Loucy (cell line): ENCODE measurements at regions not wholly inside any gene's neighbourhood (a gene's known extent, or its start where the extent isn't known, plus 50 kb on each side); places are given as distances from the start of the nearest gene placed in this dataset.
A peak's percentile ranks its signal among the peaks of the same experiment; 100 is the strongest.

ENCODE experiments used
- H2AFZ ChIP-seq: fragments of 200-600 bp; sonication (generic); 2 replicates; pipeline ENCODE4 v1.6.0; 2016; ENCODE audit warnings: antibody characterized with exemption, mild to moderate bottlenecking, low read length, moderate library complexity
- H3F3A ChIP-seq: fragments of 200-600 bp; 2 replicates; pipeline ENCODE4 v1.6.0; 2016; ENCODE audit warnings: antibody characterized with exemption, low read depth, mild to moderate bottlenecking
- H3K27me3 ChIP-seq: fragments of 200-600 bp; sonication (generic); 2 replicates; pipeline ENCODE4 v1.6.1; 2014; ENCODE audit warnings: low read length, mild to moderate bottlenecking; ENCODE audit not compliant: insufficient read depth, poor library complexity, severe bottlenecking
- H3K36me3 ChIP-seq: fragments of 200-600 bp; sonication (generic); 2 replicates; pipeline ENCODE4 v1.6.1; 2016; ENCODE audit warnings: low read length; ENCODE audit not compliant: insufficient read depth
- H3K4me1 ChIP-seq: fragments of 200-600 bp; sonication (generic); 2 replicates; pipeline ENCODE4 v1.5.1; 2014; ENCODE audit warnings: low read length, mild to moderate bottlenecking; ENCODE audit not compliant: insufficient read depth, poor library complexity, severe bottlenecking
- H3K4me2 ChIP-seq: fragments of 200-600 bp; sonication (generic); 2 replicates; pipeline ENCODE4 v1.6.0; 2014; ENCODE audit warnings: antibody characterized with exemption, low read length, low read depth, mild to moderate bottlenecking; ENCODE audit not compliant: poor library complexity, severe bottlenecking
- H3K4me3 ChIP-seq: fragments of 200-600 bp; sonication (generic); 2 replicates; pipeline ENCODE4 v1.5.1; 2014; ENCODE audit warnings: low read length, mild to moderate bottlenecking, mixed read lengths; ENCODE audit not compliant: poor library complexity, severe bottlenecking
- H3K79me2 ChIP-seq: fragments of 200-600 bp; sonication (generic); 2 replicates; pipeline ENCODE4 v1.6.1; 2014; ENCODE audit warnings: low read length; ENCODE audit not compliant: insufficient read depth
- H3K9ac ChIP-seq: fragments of 200-600 bp; sonication (generic); 2 replicates; pipeline ENCODE4 v1.6.0; 2014; ENCODE audit warnings: mild to moderate bottlenecking, low read depth, low read length, moderate library complexity; ENCODE audit not compliant: poor library complexity, severe bottlenecking
- H3K9me2 ChIP-seq: fragments of 200-600 bp; sonication (generic); replicated peaks from 2 replicates; pipeline ENCODE4 v1.6.1; 2016; ENCODE audit warnings: low read depth, low read length, mixed read lengths
- H3K9me3 ChIP-seq: fragments of 200-600 bp; sonication (generic); 2 replicates; pipeline ENCODE4 v1.6.1; 2014; ENCODE audit warnings: mild to moderate bottlenecking, antibody characterized with exemption, low read length, low read depth; ENCODE audit not compliant: insufficient read depth
- H4K20me1 ChIP-seq: fragments of 200-600 bp; sonication (generic); 2 replicates; pipeline ENCODE4 v1.6.0; 2014; ENCODE audit warnings: antibody characterized with exemption, low read length, mild to moderate bottlenecking; ENCODE audit not compliant: insufficient read depth, poor library complexity, severe bottlenecking
- EZH2phosphoT487 ChIP-seq: fragments of 200-600 bp; IDR thresholded peaks from 2 replicates; pipeline ENCODE4 v1.6.1; 2018; ENCODE audit warnings: antibody characterized with exemption, mild to moderate bottlenecking, moderate library complexity, borderline replicate concordance
- TF ChIP-seq, protein P1 (sequence below): fragments of 200-600 bp; sonication (generic); conservative IDR thresholded peaks from 2 replicates; pipeline ENCODE4 v1.5.1; 2014; ENCODE audit warnings: mild to moderate bottlenecking, antibody characterized with exemption, low read length

GRCh38 chr1:243950166-243950565, 100.1 kb upstream of the AKT3 start:
- Histone ChIP-seq H3K4me2 (no peak overlapping the region), H3K36me3 (no peaks in the 10 kb centered on the region), H3F3A (no peaks in the 10 kb centered on the region), H3K9ac (no peak overlapping the region), H3K9me2 (no peaks in the 10 kb centered on the region), H3K4me3 (no peak overlapping the region), H3K27me3 (no peaks in the 10 kb centered on the region), H3K4me1 (no peaks in the 10 kb centered on the region), H3K79me2 (no peaks in the 10 kb centered on the region), H3K9me3 (no peaks in the 10 kb centered on the region), H4K20me1 (no peaks in the 10 kb centered on the region), H2AFZ (no peak overlapping the region)
- TF ChIP-seq, protein P1, sequence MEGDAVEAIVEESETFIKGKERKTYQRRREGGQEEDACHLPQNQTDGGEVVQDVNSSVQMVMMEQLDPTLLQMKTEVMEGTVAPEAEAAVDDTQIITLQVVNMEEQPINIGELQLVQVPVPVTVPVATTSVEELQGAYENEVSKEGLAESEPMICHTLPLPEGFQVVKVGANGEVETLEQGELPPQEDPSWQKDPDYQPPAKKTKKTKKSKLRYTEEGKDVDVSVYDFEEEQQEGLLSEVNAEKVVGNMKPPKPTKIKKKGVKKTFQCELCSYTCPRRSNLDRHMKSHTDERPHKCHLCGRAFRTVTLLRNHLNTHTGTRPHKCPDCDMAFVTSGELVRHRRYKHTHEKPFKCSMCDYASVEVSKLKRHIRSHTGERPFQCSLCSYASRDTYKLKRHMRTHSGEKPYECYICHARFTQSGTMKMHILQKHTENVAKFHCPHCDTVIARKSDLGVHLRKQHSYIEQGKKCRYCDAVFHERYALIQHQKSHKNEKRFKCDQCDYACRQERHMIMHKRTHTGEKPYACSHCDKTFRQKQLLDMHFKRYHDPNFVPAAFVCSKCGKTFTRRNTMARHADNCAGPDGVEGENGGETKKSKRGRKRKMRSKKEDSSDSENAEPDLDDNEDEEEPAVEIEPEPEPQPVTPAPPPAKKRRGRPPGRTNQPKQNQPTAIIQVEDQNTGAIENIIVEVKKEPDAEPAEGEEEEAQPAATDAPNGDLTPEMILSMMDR = no peak
- no peak for TF ChIP-seq EZH2phosphoT487

DNA sequence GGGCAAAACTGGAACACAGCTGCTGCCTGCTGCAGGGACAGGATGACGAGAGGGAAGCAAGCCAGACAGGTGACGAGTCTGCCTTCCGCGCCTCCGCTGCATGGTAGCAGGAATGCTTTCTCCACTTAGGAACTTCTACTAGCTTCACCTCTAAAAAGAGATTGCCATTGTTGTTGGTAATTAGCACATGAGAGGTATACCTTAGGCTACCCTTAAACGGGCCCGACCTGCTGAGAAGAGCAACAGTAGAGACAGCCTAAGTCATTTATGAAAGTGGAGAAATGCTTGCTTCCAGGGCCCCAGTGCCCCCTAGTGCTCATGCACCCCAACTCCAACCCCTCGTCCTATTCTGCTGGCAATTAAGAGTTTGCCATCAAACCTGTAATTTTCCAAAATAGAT, 96.9 kb upstream of the AKT3 start:
- Histone ChIP-seq H3F3A (no peaks in the 10 kb centered on the region), H3K4me1 (no peaks in the 10 kb centered on the region), H4K20me1 (no peaks in the 10 kb centered on the region), H3K9me2 (no peaks in the 10 kb centered on the region), H3K9me3 (no peaks in the 10 kb centered on the region), H3K79me2 (no peaks in the 10 kb centered on the region), H3K4me3 (no peak overlapping the region), H3K36me3 (no peaks in the 10 kb centered on the region), H3K9ac (no peak overlapping the region), H3K27me3 (no peaks in the 10 kb centered on the region), H2AFZ (no peak overlapping the region), H3K4me2 (no peak overlapping the region)
- TF ChIP-seq, protein P1 = peak; percentile 36
- TF ChIP-seq EZH2phosphoT487 = no peak

DNA sequence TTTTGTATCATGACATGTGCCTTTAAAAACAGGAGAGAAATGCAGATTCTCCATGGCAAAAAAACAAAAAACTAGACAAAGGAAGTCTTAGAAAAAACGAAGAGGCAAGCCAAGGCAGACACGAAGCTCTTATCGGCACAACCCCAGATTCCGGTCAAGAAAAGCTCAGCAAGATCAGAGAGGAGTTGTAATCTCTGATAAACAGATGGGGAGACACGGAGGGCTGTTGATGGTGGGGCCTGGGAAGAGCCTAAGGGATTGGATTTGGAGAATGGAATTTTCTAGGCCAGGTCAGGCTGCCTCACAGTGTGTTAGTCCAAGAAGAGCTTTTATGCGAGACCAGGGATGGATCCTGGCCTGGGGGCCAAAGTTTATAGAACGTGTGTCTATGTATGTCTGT, 96.2 kb upstream of the AKT3 start:
- no peaks in the 10 kb centered on the region for H3K9me3 ChIP-seq
- H2AFZ ChIP-seq = no peak overlapping the region
- TF ChIP-seq, protein P1 = no peak
- no peak for TF ChIP-seq EZH2phosphoT487

More for the DNA sequence above, 96.2 kb upstream of the AKT3 start:
- no peaks in the 10 kb centered on the region for H3K9me2 ChIP-seq
- no peaks in the 10 kb centered on the region for H4K20me1 ChIP-seq
- no peak overlapping the region for H3K9ac ChIP-seq
- no peaks in the 10 kb centered on the region for H3K27me3 ChIP-seq
- no peak overlapping the region for H3K4me3 ChIP-seq
- H3F3A ChIP-seq = no peaks in the 10 kb centered on the region
- H3K4me2 ChIP-seq = no peak overlapping the region
- H3K79me2 ChIP-seq = no peaks in the 10 kb centered on the region
- no peaks in the 10 kb centered on the region for H3K36me3 ChIP-seq
- H3K4me1 ChIP-seq = no peaks in the 10 kb centered on the region
